Nucleus accumbens (tissue), 56 donors: ENCODE measurements at regions not wholly inside any gene's neighbourhood (a gene's known extent, or its start where the extent isn't known, plus 50 kb on each side); places are given as distances from the start of the nearest gene placed in this dataset.
"Not testable (repeated sequence)": the region's sequence is repeated elsewhere in the genome, so short reads cannot be mapped to it uniquely, and the experiment has no call there.

Source experiments
- DNase-seq, 56 donors: peaks; one replicate each; lab custom pipeline; 2025; lab: John Stamatoyannopoulos, UW

DNA sequence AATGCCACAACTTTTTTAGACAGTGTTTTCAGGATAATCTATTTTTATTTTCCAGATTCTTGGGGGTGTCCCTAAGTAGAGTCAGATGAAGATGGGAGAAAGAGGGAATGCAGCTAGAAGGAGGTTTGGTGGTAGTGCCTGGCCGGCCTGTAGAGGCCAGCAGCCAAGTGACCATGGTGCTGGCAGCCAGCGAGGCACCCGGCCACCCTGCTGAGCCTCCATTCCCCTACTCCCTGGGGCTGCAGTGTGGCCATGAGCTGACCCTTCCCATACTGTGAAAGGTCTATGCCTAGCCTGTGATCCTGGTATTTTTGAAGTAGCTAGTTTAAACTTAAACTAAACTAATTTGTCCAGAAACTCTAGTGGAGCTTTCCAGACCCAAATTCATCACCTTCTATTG, 268.6 kb downstream of the CYRIA start:
- no peak for DNase-seq

GRCh38 chr2:16396171-16396570, 269.5 kb downstream of the CYRIA start:
- no peak for DNase-seq

GRCh38 chr2:16395601-16396000, 270.0 kb downstream of the CYRIA start:
- DNase-seq = no peak

DNA sequence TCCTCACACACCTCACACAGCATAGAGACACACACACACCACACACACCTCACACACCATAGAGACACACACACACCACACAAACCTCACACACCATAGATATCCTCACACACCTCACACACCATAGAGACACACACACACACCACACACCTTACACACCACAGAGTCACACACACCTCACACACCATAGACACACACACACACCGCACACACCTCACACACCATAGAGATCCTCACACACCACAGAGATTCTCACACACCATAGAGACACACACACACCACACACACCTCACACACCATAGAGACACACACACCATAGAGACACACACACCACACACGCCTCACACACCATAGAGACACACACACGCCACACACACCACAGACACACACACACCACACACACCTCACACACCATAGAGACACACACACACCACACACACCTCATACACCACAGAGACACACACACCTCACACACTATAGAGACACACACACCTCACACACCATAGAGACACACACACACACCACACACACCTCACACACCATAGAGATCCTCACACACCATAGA, 270.6 kb downstream of the CYRIA start:
- DNase-seq = no peak

- DNase-seq = peak in 2 of 56 donors; percentile 3 to 6
Observed at GRCh38 chr2:16394072-16394985, 271.3 kb downstream of the CYRIA start.

DNA sequence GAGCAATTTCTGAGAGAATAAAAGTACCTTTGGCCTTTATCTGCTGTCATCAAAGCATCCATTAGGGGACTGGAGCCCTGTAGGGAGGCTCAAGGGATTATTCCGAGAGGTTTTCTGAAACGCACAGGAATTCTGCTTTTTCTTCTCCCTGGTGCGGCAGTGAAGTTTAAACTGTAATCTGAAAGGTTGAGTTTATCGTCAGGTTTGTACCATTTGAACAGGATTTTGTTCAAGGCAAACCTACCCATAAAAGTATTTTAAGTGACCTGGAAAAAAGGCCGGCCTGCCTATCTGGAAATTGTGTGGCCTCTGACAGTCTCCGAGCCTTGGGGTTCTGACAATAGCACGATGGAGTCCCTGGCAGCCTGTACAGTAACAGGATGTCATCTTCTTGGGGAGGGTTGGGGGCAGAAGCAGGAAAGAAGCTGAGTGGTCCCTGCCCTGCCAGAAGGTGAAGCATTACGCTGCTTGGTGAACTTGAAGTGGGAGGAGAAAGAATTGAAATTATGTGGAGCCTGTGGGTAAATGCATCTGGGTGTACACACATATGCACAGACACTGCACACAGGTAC, 272.0 kb downstream of the CYRIA start:
- no peak for DNase-seq

DNA sequence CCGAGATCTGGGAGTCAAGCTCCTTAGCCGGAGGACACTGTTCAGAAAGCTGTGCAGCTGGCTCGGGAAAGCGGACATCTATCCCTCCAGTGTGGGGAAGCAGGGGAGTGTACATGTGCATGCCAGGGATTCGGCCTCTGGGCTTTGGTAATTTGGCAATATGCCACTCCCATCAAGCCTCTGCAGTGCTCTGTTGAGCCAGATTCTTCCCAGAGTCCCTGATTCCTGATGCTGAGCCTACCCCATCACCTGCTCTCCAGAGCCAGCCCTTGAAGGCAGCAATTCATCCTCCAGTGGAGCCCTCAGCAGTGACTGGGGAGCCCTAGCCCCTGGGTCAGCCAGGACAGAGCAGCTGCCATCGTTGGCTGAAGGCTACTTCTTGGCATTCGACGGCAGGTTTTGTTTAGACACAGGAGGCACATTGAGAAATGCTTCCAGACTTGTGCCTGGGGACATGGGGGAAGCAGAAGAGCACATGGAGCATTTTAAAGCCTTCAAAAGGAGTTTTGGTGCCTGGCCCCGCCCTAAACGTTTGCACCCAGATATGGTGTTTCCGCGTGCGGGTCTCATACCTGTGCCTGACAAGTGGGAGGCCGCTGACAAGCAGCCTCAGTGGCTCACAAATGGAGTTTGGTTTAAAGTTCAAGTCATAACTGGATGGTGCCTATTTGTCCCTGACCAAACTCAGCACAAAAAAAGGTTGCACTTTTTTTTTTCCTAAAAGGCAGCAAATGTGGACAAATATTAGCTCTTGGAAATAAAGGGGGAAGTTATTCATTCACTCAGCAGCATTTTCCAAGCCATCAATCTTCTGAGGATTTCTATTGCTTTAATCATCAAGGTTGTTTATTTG, 272.8 kb downstream of the CYRIA start:
- peak in 9 of 56 donors; percentile 2 to 20 (median 5) for DNase-seq

GRCh38 chr2:16391986-16392385, 273.6 kb downstream of the CYRIA start:
- DNase-seq = no peak

DNA sequence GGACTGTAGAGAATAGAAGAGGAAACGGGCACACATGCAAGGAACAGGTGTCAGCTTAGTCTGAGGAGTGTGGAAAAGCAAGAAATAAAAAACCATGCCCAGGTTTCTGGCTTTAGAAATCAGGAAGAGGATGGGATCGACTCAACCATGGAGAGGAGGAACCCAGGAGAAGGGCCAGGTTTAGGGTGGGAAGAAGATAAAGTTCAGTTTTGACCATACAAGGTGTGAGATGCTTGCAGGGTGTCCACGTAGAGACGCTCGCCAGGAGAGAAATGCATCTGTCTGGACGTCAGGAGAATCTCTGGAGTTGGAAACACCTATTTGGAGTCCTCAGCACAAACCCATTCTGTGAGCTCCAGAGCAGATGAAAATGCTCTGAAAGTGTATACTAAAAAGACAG, 275.1 kb downstream of the CYRIA start:
- no peak for DNase-seq

GRCh38 chr2:16389611-16390010, 276.0 kb downstream of the CYRIA start:
- DNase-seq = no peak

DNA sequence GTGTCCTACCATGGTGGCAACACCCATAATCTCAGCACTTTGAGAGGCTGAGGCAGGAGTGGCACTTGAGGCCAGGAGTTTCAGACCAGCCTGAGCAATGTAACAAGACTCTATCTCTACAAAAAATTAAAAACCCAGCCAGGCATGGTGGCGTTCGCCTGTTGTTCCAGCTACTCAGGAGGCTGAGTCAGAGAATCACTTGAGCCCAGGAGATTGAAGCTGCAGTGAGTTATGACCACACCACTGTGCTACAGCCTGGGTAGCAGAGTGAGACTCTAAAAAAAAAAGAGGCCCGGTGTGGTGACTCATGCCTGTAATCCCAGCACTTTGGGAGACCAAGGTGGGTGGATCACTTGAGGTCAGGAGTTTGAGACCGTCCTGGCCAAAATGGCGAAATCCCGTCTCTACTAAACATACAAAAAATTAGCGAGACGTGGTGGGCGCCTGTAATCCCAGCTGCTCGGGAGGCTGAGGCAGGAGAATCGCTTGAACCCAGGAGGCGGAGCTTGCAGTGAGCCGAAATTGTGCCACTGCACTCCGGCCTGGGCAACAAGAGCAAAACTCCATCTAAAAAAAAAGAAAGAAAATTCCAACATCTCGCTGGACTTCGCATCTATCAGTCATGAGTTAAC, 277.3 kb downstream of the CYRIA start:
- not testable (repeated sequence) for DNase-seq

GRCh38 chr2:16387461-16387984, 278.1 kb downstream of the CYRIA start:
- no peak for DNase-seq

DNA sequence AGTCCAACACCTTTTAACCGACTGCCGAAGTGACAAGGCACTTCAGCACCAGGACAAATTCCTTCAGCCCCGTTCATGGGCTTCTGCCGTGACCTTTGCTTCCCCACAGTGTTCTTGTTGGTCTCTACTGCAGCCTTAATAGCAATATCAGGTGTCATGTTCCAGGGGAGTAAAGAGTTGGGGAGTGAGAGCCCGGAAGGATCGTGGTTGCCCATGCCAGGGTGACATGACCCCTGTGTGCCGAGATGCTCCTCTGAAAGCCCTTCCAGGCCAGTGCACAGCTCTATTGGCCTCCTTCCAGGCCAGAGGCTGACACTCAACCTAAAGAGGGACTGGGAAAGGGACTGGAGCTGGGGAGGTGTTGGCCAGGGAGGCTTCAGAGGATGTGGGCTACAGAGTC, 279.2 kb downstream of the CYRIA start:
- no peak for DNase-seq

DNA sequence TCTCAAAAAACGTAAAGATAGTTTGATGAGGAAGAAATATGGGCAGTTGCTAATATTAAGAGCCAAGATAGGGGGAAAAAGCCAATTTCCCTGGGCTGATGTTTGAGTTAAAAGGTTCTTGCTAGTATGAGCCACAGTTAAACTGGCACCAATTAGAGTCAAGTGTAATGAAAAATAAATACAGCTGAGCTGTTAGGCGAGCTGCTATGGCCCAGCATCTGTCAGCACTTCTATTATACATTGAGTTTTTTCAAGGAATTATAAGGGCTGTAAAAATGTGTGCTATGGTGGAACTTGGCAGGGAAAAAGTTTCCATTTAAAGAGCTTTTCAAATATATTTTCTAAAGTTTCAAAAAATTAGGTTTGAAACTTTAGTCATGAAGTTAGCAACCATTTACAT, 279.6 kb downstream of the CYRIA start:
- no peak for DNase-seq

DNA sequence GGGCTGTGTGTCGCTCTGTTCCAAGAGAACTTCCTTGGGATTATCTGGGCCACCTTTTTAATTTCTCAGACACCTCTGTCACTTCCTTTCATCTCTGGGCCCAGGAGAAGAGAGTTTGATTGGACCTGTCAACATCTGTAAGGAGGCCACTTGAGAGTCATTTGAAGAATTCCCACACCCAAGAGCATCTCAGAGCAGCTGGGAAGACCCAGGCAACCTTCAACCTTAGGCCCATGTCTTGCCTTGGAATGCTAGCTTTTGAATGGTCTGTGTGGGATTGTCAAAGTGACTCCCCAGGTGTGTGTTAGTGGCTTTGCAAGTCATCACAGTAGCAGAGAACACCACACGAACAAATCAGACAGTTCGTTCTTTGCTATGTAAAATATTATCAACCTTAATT, 280.3 kb downstream of the CYRIA start:
- no peak for DNase-seq

DNA sequence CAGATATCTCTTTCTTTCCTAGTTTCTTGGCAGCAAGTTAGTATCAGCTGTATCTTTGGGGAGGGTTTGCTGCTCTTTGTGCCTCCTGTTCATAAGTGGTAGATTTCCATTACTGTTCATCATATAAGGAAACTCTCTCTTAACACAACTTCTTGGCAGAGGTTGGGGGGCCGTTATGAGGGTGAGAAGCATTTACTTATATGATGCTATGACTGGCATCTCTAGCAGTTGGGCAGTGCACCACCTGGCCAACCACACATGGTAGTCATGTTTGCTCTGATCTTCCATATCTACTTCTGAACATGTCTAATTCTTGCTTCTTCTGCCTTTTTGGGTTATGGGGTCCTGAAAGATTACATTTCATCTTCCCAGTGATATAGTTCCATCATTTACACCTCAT, 282.2 kb downstream of the CYRIA start:
- no peak for DNase-seq

GRCh38 chr2:16382451-16382850, 283.2 kb downstream of the CYRIA start:
- DNase-seq = no peak

- DNase-seq = no peak
Observed at GRCh38 chr2:16381511-16381910, 284.1 kb downstream of the CYRIA start.

DNA sequence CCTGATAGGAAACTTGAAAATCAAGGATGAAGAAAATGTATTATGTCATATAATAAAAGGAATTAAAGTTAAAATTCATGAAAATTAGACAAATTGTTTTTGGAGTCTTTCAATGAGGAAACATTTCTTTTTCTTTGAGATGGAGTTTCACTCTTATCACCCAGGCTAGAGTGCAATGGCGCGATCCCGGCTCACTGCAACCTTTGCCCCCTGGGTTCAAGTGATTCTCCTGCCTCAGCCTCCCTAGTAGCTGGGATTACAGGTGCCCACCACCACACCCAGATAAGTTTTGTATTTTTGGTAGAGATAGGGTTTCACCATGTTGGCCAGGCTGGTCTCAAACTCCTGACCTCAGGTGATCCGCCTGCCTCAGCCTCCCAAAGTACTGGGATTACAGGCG, 285.7 kb downstream of the CYRIA start:
- not testable (repeated sequence) for DNase-seq

- not testable (repeated sequence) for DNase-seq
Observed at GRCh38 chr2:16379061-16379460, 286.6 kb downstream of the CYRIA start.
